ENCODE measurements at regions not wholly inside any gene's neighbourhood (a gene's known extent, or its start where the extent isn't known, plus 50 kb on each side); places are given as distances from the start of the nearest gene placed in this dataset.

DNA sequence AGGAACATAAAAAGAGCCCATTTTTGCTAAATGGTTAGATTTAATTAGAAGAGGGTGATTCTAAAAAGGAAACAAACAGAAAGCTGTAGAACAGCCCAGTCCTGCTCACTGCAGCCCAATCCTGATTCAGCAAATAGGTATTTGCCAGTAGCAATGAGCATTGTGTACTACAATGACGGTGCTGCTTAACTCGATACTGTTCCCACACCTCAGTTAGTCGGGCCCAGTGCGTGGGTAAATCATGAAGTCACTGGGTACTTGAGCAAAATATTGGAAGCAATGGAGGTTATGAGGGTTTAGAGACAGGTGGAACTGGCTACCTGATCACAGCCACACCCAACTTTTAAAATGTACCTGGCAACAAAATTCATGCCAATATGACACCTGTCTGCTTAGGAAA lies 101.5 kb upstream of the ADGRL2 start:
- DNase-seq (ENCODE audit: low spot score) = no peak

GRCh38 chr1:81695741-81696140 lies 105.0 kb upstream of the ADGRL2 start:
- DNase-seq (ENCODE audit: low spot score) = peak; percentile 53

DNA sequence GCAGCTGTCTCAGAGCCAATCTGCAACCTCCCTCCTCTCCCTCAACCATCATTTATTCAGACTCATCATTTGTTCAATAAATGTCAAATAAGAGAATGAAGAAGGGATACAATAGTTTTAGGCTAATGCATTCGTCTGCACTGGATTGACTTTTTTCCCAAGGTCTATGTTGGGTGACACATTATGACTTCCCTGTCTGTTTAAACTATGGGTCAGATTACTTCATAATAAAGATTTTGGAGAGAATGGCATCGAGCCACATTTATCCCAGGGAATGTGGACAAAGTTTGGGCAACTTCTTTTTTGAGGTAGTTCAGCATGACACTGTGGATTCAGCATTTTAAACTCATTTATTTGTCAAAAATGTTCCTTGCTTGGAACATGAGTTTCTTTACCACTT lies 107.4 kb upstream of the ADGRL2 start:
- DNase-seq (ENCODE audit: low spot score) = no peak

- peak; percentile 33 for DNase-seq (ENCODE audit: low spot score)
These were observed 109.9 kb upstream of the ADGRL2 start for GRCh38 chr1:81690676-81691453.

- DNase-seq (ENCODE audit: low spot score) = peak; percentile 80
These were observed 111.2 kb upstream of the ADGRL2 start for GRCh38 chr1:81689531-81689941.

GRCh38 chr1:81682490-81682889 lies 118.2 kb upstream of the ADGRL2 start:
- DNase-seq (ENCODE audit: low spot score) = peak; percentile 43

DNA sequence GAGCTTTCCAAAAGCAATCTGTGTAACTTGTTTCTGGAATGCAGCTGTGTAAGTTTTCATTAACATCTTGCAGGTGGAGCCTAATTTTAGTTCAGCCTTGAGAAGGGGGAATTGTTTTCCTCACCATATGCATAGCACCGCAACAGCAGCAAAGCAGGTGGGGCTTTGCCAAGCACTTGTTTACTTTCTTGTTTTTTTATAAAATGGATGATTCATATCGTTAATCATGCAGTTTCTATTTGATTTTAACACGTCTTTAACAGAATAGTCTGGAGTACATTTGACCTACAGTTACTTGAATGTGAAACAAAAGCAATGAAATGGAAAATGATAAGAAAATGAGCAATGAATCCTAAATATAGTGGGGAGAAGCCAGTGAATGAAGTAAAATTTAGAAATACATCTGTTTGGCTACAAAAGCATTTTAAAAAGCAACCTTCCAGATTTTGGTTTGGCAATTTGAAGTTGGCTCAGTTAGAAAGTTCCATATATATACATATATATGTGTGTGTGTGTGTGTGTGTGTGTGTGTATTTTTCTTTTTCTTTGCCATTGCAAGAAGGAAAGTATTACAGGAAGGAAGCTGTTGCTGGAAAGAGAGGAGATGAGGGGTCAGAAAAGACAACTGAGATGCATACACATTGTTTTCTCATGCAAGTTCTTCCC lies 119.0 kb upstream of the ADGRL2 start:
- DNase-seq (ENCODE audit: low spot score) = no peak

GRCh38 chr1:81681114-81681513 lies 119.6 kb upstream of the ADGRL2 start:
- no peak for DNase-seq (ENCODE audit: low spot score)

DNA sequence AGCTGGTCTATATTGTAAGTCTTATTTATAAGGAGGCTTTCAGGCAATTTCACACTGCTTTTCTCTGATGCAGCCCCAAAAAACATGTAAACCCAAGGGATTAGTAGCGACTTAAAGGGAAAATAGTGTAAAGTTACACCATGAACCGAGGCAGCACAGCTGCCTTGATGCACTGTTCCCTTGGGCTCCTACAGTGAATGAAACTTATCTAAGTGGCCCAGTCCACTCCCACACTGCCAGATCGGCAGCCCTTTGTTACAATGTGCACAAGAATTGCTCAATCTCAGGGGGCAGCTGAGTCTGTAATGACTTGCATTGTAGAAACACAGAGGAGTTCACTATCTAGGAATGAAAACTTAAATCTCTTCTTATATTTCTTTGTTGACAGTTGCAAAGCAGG lies 120.8 kb upstream of the ADGRL2 start:
- DNase-seq (ENCODE audit: low spot score) = peak; percentile 46

GRCh38 chr1:81678779-81679178 lies 122.0 kb upstream of the ADGRL2 start:
- no peak for DNase-seq (ENCODE audit: low spot score)

DNA sequence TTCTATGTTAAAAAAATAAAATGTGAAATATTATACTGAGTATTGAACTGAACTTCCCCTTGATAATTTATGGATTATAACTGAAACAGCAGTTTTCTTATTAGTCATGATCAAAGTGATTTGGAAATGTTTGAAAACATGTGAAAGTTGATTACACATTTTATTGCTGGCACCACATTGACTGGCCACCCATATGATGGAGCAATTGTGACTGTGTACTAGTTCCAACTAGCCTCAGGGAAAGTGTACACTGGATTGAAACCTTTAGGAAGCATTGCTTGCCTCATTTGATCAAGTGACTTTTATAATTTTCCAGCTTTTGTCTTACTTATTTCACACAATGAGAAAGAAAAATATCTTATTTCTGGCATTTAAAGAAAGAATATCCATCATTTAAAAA lies 128.0 kb upstream of the ADGRL2 start:
- DNase-seq (ENCODE audit: low spot score) = no peak

GRCh38 chr1:81671038-81671437 lies 129.7 kb upstream of the ADGRL2 start:
- DNase-seq (ENCODE audit: low spot score) = no peak

- DNase-seq (ENCODE audit: low spot score) = peak; percentile 51
These were observed 130.4 kb upstream of the ADGRL2 start for GRCh38 chr1:81670286-81670685.

GRCh38 chr1:81666586-81666985 lies 134.1 kb upstream of the ADGRL2 start:
- no peak for DNase-seq (ENCODE audit: low spot score)

GRCh38 chr1:81664341-81664740 lies 136.4 kb upstream of the ADGRL2 start:
- DNase-seq (ENCODE audit: low spot score) = peak; percentile 61

DNA sequence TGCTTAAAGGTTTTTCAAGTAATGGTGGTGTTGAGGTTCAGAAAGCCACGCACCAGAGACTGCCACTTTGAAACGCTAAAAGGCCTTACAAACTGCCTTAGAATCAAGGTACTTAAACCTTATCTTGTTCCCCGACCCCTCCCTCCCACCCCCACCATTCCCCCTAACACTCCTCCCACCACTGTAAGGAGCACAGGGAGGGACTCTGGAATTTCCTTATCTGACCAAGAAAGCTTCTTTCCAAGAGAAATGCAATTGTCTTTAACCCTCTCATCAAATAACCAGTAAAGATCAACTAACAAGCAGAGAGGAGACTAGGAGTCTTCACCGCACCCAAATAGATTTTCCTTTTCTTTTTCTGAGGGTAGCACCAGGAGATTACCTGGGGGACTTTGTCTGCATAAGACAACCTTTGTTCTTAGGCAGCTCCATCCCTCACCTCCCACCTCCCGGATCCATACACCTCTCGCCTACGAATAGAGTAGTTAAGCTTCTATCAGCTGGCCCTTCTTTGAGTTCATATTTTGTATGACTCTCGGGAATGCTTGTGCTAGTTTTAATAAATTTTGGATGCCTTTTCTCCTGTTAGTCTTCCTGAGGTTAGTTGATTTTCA lies 137.7 kb upstream of the ADGRL2 start:
- DNase-seq (ENCODE audit: low spot score) = no peak

DNA sequence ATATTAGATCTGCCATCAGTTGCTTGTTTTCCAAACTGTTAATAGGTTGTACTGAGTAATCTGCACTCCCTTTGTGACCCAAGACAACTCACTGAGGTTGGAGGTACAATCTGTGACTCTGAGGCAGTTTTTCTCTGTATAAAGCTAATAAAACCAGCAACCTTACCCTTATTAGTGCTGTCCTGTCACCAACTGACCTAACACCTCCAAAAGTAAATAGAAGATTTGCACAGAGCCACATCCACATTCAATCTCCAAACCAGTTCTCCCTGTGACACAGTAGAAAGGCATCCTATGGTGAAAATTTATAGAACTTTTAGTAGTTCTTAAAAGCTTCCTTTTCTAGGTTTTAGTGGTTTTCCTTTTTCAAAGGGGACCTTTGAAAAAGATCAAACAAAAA lies 140.4 kb upstream of the ADGRL2 start:
- DNase-seq (ENCODE audit: low spot score) = peak; percentile 27

DNA sequence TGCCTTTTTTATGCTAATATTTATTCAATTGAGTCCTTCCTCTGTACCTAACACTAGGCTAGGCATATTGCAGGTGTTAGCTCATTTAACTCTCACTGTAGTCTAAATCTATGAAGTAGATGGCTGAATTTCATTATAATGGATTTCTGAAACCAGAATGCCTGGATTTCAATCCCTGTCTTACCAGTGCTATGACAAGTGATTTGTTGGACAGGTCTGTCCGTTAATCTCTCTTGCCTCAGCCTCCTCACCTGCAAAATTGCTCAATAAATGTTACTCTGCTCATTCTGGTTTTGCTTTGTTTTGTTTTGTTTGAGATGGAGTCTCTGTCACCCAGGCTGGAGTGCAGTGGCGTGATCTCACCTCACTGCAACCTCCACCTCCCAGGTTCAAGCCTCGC lies 146.1 kb upstream of the ADGRL2 start:
- no peak for DNase-seq (ENCODE audit: low spot score)

DNA sequence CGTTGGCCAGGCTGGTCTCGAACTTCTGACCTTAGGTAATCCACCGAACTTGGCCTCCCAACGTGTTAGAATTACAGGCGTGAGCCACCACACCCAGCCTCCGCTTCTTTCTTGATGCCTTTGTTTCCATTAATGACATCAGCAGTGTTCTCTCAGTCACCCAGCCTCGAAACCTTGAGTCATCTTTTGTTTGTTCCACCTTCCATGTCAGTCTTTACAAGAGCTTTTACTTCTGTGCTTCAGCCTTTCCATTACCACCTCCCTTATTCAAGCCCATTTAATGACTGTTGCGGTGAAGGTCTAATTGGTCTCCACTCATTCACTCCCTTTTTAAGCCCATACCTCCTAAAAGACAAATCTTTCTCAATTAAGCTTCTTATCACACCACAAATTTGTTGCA lies 146.6 kb upstream of the ADGRL2 start:
- DNase-seq (ENCODE audit: low spot score) = no peak

DNA sequence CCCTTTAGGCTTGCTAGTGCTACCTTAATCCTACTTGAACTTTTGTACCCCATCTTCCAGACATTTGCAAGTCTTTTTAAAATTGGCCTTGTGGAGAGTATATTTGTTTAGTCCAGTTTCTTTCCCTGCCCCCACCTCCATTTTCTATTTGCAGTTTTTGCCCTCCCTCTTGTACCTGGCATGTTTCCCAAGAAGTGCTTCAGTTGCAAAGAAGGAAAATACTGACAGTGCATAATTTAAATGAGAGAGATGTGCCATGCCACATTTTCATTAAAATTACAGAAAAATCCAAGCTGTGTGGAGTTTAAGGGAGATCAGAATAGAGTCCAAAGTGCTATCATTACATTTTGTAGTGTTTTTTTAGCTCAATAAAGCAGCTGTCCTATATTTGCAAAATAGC lies 150.0 kb upstream of the ADGRL2 start:
- no peak for DNase-seq (ENCODE audit: low spot score)

GRCh38 chr1:81635816-81636215 lies 164.9 kb upstream of the ADGRL2 start:
- DNase-seq (ENCODE audit: low spot score) = no peak

DNA sequence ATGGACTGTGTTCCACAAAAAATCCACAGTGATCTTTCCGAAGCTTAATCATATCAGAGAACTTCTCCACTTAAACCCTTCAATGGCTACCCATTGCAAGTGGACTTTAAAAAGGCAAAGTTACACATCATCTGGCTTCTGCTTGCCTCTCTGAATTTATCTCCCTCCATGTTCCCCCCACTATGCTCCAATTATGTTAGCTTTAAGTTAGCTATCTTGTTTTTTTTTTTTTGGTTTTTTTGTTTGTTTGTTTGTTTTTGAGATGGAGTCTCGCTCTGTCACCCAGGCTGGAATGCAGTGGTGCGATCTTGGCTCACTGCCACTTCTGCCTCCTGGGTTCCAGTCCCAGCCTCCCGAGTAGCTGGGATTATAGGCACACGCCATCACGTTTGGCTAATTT lies 166.4 kb upstream of the ADGRL2 start:
- DNase-seq (ENCODE audit: low spot score) = no peak

GRCh38 chr1:81619156-81619555 lies 181.6 kb upstream of the ADGRL2 start:
- DNase-seq (ENCODE audit: low spot score) = no peak
